ENCODE measurements at regions not wholly inside any gene's neighbourhood (a gene's known extent, or its start where the extent isn't known, plus 50 kb on each side); places are given as distances from the start of the nearest gene placed in this dataset.

DNA sequence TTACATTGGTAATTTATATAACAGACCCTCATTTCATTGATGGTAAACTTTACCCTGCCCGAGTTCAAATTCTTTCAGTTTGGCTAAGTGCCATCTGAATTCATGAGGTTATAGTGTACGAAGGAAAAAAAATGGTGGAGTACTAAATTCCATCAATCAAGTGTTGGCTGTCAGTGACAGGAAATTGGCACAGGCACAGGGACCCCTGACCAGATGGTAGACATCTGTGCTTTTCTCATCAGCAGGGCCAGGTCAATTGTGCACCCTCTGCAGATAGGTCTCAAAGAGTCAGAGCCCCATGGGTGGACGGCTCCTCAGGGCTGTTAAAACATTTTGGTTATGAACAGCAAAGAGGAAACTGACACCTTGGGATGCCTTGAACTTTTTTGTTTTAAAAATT, 439.2 kb downstream of the SETBP1 start:
- no peaks in the 10 kb centered on the region for H3K9me3 ChIP-seq (replicated peaks; ENCODE audit: control insufficient read depth, insufficient read depth, low read length)
- no peak overlapping the region for H3K4me3 ChIP-seq (replicated peaks in 1 of 3; ENCODE audit: insufficient read depth in 1 of 3, low read depth in 1 of 3, low read length in 3 of 3)
- no peak overlapping the region for H3K9ac ChIP-seq (replicated peaks; ENCODE audit: extremely low read depth, insufficient read depth, low read length)
- no peaks in the 10 kb centered on the region for H3K27me3 ChIP-seq (ENCODE audit: control insufficient read depth in 2 of 2, insufficient read depth in 2 of 2, low read length in 2 of 2)
- POLR2A ChIA-PET, result no interaction called here
- intact Hi-C loops (cut with micrococcal nuclease) (no loop called here), dilution Hi-C loops (cut with MboI; ENCODE audit: extremely low pct_ligation_motif_present, low sequenced_read_pairs) (no loop called here)
- no peak for FAIRE-seq
- H2AFZ ChIP-seq (ENCODE audit: low read depth, low read length), result no peak overlapping the region
- no peaks in the 10 kb centered on the region for H3K4me1 ChIP-seq (ENCODE audit: control insufficient read depth, extremely low read depth, insufficient read depth, low read length)
- H3K4me2 ChIP-seq (ENCODE audit: insufficient read depth, low read length), result no peak overlapping the region
- no peak for DNase-seq (ENCODE audit: low read depth, low spot score)
- no peaks in the 10 kb centered on the region for H3K36me3 ChIP-seq (ENCODE audit: control insufficient read depth in 2 of 2, extremely low read depth in 1 of 2, insufficient read depth in 2 of 2, low read length in 2 of 2)
- H3K27ac ChIP-seq (ENCODE audit: insufficient read depth, low read depth, low read length), result no peak overlapping the region
- H4K20me1 ChIP-seq (replicated peaks; ENCODE audit: control insufficient read depth, extremely low read depth, insufficient read depth, low read length), result no peaks in the 10 kb centered on the region
- CTCF ChIA-PET, result no interaction called here
- no peaks in the 10 kb centered on the region for H3K79me2 ChIP-seq (ENCODE audit: control insufficient read depth, insufficient read depth, low read length)
- no TSS peak for BruUV-seq (replicated peaks)
- TF ChIP-seq CTCF (IDR thresholded peaks at IDR 0.05; ENCODE audit: extremely low read depth in 1 of 2, insufficient read depth in 1 of 2, low read depth in 1 of 2, low read length in 2 of 2) (no peak), POLR2AphosphoS5 (IDR thresholded peaks at IDR 0.05; ENCODE audit: insufficient read depth, low read depth, low read length) (no peak), GATA2 (IDR thresholded peaks at IDR 0.05; ENCODE audit: insufficient read depth, insufficient read length, low read depth, low read length) (no peak), FOS (IDR thresholded peaks at IDR 0.05; ENCODE audit: borderline replicate concordance, insufficient read depth, low read length) (no peak), POLR2A (IDR thresholded peaks at IDR 0.05; ENCODE audit: low read depth, low read length) (no peak), JUN (IDR thresholded peaks at IDR 0.05; ENCODE audit: borderline replicate concordance, insufficient read depth, insufficient read length, low read depth) (no peak), EZH2 (IDR thresholded peaks at IDR 0.05; ENCODE audit: borderline replicate concordance, low read depth, low read length, severe bottlenecking) (no peak), MYC (IDR thresholded peaks at IDR 0.05; ENCODE audit: low read depth, low read length) (no peak), MAX (IDR thresholded peaks at IDR 0.05; ENCODE audit: insufficient read depth, insufficient read length) (no peak)
- H3K9me1 ChIP-seq (replicated peaks; ENCODE audit: control insufficient read depth, extremely low read depth, insufficient read depth, low read length), result no peaks in the 10 kb centered on the region

Data from endothelial cell of umbilical vein (primary cell).